Left renal cortex interstitium (tissue), 4 donors: ENCODE measurements at regions not wholly inside any gene's neighbourhood (a gene's known extent, or its start where the extent isn't known, plus 50 kb on each side); places are given as distances from the start of the nearest gene placed in this dataset.
"Not testable (repeated sequence)": the region's sequence is repeated elsewhere in the genome, so short reads cannot be mapped to it uniquely, and the experiment has no call there.

Experiments used
- DNase-seq, 4 donors: peaks; one replicate each; pipeline ENCODE4 v3.0.0-alpha.2; 2013; ENCODE audit warnings: low read depth in 4 of 4, low spot score in 2 of 4, missing footprints in 1 of 4

DNA sequence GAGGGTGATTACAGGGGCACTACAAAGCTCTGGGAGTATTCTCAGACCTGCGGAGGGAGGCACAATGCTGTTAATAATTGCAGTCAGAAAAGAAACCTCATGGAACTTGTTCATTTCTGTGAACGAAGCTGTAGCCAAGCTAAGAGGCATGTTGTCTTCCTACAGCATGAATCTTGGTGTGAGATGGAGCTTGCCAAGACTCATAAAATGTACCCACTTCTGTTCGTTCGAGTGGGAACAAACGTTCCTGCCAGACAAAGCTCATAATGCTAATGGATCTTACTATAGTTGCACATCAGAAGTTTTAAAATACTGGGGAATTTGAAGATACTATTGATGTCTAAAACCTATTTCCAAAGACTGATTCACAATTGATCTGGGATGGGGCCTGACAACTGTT is 489.1 kb downstream of the ZEB2 start:
- no peak for DNase-seq

DNA sequence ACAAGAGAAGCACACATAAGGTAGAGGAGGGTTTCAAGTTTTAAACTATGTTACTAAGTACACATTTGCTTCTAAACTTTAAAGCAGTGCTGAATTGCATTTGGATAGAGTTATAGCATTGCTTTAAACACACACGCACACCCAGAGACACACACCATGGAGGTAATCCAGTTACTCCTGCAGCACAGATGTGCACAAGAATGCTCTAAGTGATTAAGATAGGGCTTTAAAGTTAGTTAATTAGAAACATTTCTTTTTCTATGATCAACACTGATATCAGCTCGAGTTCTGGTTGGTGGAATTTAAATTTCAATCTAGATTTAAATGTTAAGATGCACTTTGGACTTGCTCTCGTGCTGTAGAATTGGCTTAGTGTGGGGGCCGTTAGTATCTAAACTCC is 492.3 kb downstream of the ZEB2 start:
- DNase-seq: no peak

DNA sequence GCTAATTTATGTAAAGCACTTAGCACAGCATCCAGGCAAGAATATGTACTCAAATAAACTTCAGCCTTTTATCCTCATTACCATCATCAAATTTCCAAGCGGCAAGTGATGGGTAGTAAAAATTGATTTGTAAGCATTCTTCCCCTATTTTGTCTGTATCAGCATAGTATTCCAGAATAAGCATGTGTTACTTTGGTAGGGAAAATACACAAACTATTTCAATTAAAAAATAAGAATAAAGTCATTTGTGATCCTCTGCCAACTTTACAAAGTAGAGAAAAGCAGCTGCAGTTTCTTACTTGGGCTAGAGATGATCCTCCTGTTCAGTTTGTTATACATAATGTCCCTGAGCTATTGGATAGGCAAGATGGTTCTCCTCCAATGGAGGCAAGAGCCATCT is 493.2 kb downstream of the ZEB2 start:
- peak in 3 of 4 donors; percentile 5 to 26 (median 25) for DNase-seq

DNA sequence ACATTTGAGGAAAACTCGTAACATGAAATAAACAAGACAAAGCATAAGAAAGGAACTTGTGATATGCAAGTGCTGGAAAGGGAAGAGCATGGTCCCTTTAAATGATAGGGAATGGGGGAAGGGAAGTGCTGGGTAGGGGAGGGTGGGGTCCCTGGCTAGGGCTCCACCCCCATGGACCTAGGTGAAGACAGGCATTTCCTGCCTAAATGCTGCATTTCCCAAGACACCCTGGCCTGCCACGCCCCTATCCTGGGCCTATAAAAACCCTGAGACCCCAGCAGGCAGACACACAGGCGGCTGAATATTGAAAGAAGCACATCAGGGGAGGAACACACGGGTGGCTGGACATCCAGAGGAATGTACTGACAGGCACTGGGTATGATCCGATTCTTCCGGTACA is 499.9 kb downstream of the ZEB2 start:
- no peak for DNase-seq

DNA sequence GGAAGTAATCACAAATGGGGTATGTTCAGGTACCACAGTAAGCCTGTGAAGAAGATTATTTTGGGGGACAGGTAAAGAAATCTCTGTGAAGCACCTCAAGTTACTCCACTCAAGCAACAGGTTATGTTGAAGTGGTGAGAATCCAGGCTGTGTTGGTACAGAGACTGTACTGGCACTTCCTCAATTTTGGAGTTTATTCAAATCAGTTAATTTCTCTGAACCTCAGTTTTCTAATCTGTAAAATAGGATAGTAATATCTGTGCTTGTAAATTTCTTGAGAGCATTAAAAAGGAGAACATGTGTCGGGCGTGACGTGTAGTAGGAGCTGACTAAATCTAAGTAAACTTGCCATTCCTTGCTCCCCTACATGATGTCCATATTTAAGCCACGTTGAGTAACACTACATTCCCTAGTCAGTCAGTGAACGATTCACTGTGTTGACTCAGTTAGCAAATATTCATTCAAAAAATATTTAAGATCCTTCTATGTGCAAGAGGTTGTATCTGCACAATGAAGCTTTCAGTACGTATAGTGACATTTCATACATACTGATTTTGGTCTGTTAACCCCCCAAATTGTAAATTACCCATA is 504.2 kb downstream of the ZEB2 start:
- no peak for DNase-seq

DNA sequence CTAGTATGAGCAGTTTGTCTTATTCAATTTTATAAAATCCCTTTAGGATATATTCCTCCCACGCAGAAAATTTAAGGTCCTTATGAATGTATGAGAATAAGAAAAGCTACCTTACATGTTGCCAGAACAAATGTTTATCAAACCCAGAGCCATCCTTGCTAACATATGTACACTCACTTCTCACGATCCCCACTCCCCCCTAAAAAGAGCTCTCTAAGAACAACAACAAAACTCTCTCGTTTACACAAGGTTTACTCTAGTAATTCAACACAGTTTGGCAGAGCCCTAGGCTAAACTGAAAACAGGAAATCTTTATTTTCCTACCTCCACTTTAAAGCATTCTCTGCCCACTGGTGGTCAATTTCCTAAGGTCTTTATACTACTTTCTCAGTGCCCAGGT is 504.9 kb downstream of the ZEB2 start:
- DNase-seq: no peak

DNA sequence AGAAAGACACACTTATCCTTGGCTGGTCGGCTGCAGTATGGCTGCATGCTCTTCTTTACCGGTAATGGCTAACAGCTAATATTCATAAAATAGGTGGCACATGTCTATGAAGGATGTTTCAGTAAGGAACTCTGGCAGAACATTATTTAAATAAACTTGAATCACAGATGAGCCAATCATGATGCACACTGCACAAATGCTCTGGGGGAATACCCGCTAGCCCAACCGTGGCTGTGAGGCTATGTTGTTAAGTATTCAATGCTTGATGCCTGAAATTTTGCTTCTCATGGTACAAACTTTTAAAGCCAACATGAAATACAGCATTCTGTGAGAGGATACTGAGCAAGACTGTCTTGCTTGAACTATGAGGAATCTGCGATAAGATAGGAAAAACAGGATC is 505.8 kb downstream of the ZEB2 start:
- no peak for DNase-seq

DNA sequence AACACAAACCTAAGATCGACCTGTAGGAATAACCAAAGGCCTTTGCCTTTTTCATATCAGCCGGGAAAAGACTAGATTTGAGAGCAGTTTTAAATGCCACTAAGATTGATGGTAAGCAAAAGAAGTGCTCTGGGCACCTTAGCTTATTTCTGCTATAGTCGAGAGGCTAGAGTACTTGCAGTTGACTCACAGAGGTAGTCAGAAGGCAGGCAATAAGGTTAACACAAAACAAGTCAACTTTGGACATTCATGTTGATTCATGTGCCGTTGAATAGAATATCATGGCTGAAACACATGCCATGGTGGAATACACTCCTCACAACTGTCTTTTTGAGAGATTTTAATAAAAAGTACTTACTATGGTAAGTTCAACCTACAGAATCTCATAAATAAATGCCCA is 507.6 kb downstream of the ZEB2 start:
- no peak for DNase-seq

DNA sequence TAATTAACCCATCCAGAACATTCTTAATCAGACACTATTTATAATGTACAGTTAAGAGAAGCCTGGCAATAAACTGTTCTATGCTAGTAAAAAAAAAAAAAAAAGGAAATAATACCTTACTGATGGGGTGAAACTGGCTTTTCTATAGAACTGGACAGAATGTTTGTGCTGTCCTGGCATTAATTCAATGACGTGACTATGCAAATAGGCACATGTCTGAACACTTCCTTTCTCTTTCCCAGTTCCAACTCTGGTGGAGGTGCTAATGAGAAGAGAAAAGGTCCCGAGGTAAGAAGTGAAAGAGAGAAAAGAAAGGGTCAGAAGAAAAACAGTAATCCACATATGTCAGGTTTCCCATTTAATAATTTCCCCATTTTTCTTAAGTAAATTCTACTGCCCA is 508.4 kb downstream of the ZEB2 start:
- DNase-seq: no peak

DNA sequence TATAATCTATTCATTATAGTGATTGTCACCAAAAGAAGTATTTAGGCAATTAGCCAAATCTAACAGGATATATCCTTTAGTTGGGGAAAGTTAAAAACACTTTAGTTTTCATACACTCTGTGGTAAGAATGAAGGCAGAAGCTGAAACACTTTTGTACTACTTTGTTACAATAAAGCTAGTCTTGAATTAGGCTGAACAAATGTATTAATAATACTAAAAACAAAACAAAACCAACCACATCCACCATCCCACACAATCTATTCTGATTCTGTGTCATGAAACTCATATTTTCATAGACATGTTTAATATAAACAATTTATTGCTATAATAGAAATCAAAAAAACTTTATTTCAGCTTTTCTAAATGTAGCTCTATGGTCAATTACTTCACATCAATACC is 508.8 kb downstream of the ZEB2 start:
- DNase-seq: no peak

DNA sequence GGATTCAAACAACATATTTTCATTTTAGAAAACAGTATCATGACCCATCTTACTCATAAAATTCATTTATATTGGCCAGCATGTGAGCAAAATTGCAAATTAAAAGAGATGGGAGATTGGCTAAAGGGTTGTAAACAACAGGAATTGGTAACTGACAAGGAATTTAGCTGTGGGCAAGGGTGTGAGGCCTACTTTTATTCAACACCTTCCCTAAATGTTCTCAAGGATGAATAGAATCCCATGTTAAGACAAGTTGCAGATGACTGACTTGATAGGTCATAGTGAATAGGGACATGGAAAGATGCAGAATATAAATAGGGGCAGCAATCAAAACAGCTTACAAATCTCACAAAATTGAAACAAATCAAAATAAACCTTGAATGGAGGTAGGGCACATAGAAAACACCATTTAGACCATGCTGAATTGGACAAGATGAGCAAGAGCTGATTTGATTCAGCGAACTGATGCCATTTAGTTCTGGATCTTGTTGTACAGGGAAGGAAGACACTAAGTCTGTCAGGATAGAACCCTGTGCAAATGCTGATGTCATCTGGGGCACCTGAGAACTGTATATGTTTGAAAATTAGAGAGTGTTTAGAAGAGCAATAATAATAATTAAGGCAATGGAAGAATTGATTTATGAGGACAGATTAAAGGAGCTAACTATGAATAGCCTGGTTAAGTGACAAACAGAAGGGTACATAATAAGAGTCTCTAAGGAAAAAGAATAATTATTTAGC is 509.7 kb downstream of the ZEB2 start:
- DNase-seq: no peak

DNA sequence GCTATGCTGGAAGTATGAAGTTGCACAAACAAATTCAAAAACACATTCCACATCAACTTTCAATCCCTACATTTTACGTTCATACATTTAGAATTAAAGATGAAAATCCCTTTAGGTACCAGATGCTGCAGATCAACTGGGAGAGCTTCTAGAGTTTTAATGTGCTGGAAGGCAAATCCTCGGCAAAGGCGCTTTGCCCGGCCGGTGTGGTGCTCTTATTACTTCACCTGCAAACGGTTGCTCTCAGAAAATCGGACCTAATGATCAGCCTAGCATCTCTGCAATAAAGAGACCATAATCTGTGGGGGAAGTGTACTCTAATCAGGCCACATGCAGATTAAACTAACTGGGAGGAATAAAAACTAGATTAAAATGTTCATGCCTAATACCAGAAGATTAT is 513.8 kb downstream of the ZEB2 start:
- no peak for DNase-seq

DNA sequence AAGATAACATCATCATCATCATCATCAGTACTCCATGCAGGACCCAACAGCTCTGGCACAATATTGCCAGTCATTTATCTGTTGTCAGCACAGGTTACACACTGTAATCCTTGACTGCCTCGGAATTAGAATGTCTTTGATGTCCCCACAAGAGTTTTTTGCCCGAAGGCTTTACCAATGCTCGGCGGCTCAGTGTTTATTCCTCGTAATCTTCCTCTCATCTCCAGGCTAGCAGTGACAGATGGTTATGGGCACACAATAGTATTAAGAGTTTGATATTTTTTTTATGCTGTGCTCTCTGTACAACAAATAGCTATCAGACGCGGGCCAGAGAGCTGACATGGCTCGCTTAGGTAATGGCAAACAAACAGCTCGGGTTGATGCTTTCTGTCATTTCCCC is 515.2 kb downstream of the ZEB2 start:
- no peak for DNase-seq

DNA sequence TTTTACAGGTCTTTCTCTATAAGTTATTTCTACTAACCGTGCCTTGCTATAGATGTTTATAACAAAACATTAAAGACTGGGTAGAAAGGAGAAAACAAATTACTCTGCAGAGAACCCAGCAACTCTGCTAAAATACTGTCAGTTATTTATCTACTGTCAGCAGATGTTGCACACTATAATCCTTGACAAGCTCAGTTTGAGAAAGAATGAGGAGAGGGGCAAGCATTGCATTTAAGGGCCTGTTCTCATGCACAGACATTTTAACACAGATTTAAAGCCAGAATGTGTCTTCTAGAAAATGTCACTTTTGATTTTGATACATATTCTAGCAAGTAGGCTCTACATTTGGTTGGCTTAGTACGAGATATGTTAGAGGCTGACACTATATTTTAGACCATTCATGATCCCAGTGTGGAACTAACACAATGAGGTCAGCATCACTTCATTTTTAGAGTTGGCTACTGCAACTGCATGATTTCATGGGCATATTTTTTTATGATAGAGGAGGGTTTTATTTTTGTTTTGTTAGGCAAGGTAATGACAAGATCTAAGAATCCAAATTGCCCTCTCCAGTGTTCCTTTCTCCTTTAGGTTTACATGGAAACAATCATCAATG is 516.4 kb downstream of the ZEB2 start:
- DNase-seq: no peak

DNA sequence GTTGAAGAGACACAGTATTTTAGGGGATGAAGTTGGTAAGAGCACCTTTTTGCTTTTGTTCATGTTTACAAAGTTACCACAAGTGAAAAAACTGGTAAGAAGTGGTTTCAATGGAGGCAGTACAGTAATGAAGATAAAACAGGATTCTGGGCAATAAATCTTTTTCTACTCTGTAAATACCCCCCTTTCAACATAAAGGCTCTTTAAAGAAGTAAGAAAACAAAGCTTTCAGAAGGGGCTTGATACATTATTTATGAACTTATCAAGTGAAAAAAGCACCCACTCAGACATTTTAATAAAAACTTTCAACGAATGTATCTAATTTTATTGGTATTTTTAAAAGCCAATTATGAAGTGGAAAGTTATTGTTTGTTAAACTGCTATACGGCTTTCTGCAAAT is 522.9 kb downstream of the ZEB2 start:
- peak in 2 of 4 donors; percentile 14 to 15 for DNase-seq

DNA sequence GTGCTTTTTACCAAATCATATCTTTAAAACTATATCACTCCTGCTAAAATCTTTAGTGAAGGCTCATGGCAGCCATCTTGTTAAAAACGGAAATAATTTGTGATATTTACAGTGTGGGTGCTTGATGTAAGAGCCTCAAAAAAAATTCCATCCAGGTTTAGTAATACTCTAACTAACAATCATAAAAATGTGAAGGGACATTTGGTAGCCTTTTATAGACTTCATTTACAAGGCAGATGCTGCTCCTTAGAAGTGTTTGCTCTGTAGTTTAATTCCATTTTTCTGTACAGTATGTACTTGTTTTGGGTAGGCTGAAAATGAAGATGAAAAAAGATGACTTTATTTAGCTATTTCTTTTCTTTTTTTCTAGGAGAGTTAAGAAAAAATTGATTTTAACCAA is 525.0 kb downstream of the ZEB2 start:
- DNase-seq: no peak

DNA sequence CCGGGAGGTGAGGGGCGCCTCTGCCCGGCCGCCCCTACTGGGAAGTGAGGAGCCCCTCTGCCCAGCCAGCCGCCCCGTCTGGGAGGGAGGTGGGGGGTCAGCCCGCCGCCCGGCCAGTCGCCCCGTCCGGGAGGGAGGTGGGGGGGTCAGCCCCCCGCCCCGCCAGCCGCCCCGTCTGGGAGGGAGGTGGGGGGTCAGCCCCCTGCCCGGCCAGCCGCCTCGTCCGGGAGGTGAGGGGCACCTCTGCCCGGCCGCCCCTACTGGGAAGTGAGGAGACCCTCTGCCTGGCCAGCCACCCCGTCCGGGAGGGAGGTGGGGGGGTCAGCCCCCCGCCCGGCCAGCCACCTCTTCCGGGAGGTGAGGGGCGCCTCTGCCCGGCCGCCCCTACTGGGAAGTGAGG is 528.3 kb downstream of the ZEB2 start:
- not testable (repeated sequence) for DNase-seq

DNA sequence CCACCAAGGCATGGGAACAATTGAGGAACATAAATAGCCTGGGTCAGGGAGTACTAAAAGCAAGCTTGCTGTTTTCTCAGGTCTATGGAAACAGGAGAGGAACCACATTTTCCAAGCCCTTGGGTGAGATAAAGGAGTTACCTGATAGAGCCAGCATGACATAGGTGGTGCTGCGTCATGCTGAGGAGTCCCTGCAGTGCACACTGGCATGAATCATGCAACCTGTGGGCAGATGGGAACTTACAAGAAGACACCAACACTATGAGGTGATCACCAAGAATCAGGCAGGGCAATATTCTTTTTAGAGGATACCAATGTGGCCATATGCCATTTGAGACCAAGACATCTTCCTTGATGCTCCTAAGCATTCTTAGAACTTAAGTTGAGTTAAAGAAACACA is 531.8 kb downstream of the ZEB2 start:
- no peak for DNase-seq

DNA sequence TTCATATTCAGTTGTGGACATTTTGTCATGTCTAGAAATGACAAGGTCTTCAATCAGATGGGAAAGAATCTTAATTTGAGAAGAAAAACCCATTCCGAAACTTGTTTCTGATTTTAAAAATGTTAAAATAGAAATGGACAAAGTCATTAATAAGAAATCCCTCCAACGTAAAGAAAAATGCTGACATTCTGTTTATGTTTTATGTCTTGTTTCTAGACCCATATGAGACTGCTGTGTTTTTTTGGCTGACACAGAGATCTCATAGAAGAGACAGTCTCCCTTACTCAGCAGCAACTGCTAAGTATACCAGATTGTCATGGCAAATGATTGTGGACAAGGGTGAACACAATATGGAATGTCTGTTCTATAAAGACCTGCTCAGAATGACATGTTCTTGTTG is 538.5 kb downstream of the ZEB2 start:
- no peak for DNase-seq

DNA sequence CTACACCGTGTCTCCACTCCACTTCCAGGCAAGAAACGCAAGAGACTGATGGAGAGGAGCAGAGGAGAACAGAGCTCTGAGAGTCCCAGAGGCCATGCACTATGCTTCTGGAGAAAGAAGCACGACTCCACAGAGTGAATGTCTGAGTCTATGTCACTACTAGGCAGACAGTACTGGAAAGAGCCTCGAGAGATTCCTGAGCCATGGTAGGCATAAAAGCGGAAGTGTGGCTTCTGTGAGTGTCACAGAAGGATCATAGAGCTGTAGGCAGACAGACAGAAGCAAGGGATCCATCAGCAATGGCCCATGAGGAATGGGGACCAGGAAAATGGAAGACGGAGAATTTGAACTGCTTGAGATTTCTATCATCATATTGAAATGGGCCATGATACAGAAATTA is 542.6 kb downstream of the ZEB2 start:
- no peak for DNase-seq

DNA sequence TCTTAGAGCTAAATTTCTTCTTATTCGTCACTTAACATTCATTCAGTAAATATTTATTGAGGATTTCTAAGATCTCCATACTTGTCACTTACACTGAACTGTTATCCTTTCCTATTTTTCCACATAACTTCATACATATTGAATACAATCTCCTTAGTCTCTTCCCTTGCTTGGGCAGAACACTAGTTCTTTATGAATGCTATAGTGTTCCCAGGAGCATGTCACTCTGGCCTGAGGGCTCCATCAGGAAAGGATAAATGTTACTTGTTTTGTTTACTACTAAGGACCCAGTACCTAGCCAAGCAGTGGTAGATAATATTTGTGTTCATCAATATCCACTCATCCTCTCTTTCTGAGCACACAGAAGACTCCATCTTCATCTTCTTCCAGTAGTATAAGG is 544.7 kb downstream of the ZEB2 start:
- no peak for DNase-seq

DNA sequence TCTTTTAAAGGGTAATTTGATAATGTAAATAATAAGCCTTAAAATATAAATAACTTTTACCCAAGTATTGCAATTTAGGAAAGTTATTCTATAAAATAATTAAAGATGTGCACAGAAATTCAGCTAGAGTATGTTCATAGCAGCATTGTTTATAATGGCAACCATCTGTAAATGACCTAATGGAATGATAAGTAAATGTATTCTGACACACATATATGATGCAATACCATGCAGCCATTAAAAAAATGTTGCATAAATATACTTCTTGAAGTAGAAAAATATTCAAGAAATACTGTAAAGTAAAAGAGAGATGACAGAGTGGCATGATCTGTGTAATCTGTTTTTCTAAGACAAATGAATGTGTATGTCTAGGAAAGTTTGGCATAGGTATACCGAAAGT is 545.7 kb downstream of the ZEB2 start:
- DNase-seq: no peak
